ENCODE measurements at regions not wholly inside any gene's neighbourhood (a gene's known extent, or its start where the extent isn't known, plus 50 kb on each side); places are given as distances from the start of the nearest gene placed in this dataset.

GRCh38 chr7:15755061-15755460, 68.6 kb upstream of the MEOX2 start:
- TF ChIP-seq, protein P1, sequence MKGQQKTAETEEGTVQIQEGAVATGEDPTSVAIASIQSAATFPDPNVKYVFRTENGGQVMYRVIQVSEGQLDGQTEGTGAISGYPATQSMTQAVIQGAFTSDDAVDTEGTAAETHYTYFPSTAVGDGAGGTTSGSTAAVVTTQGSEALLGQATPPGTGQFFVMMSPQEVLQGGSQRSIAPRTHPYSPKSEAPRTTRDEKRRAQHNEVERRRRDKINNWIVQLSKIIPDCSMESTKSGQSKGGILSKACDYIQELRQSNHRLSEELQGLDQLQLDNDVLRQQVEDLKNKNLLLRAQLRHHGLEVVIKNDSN (IDR thresholded peaks at IDR 0.05) = no peak
- no peak for TF ChIP-seq TEAD4 (IDR thresholded peaks at IDR 0.05)
- TF ChIP-seq CREB1 (IDR thresholded peaks at IDR 0.05; ENCODE audit: low read depth) = no peak
- no peak for TF ChIP-seq EGR1 (IDR thresholded peaks at IDR 0.05)
- no peak for TF ChIP-seq CEBPB (IDR thresholded peaks at IDR 0.05)
- TF ChIP-seq FOXM1 (IDR thresholded peaks at IDR 0.05; ENCODE audit: borderline replicate concordance, low read depth) = no peak

GRCh38 chr7:15753887-15754579, 67.5 kb upstream of the MEOX2 start:
- TF ChIP-seq EP300 (IDR thresholded peaks at IDR 0.05; ENCODE audit: borderline replicate concordance) = no peak
- no peak for TF ChIP-seq TEAD4 (IDR thresholded peaks at IDR 0.05)
- TF ChIP-seq EGR1 (IDR thresholded peaks at IDR 0.05) = no peak

- no peak for TF ChIP-seq EGR1 (IDR thresholded peaks at IDR 0.05)
- TF ChIP-seq FOXM1 (IDR thresholded peaks at IDR 0.05; ENCODE audit: borderline replicate concordance, low read depth) = no peak
- no peak for TF ChIP-seq CREB1 (IDR thresholded peaks at IDR 0.05; ENCODE audit: low read depth)
- no peak for TF ChIP-seq EP300 (IDR thresholded peaks at IDR 0.05; ENCODE audit: borderline replicate concordance)
- TF ChIP-seq, protein P1 (IDR thresholded peaks at IDR 0.05) = no peak
- TF ChIP-seq ZBTB7A (IDR thresholded peaks at IDR 0.05; ENCODE audit: low read depth) = no peak
These were observed 65.9 kb upstream of the MEOX2 start for GRCh38 chr7:15752377-15752776.

DNA sequence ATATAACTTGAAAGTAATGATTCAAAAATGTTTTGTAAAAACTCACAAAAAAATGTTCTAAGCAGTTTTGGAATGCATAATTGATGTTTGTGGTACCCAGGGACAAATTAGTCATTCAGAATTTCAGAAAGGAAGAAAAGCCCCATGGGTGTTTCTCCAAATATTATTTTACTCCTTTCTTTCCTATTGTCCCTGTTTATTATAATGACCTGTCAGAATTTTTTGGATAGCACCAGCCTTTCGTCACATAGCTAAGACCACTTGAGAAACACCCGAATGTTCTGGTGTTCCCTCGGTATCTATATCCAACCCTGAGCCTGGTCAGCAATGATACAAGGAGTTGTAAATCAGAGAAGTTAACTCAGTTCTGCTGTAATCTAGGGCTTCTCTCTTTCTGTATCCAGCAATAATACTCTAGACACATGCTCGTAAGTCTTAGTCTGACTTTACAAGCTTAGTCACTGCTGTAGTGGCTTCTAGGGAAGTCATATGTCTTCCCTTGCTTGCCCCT, 64.8 kb upstream of the MEOX2 start:
- TF ChIP-seq ZBTB7A (IDR thresholded peaks at IDR 0.05; ENCODE audit: low read depth) = no peak
- no peak for TF ChIP-seq EP300 (IDR thresholded peaks at IDR 0.05; ENCODE audit: borderline replicate concordance)

GRCh38 chr7:15750727-15751126, 64.2 kb upstream of the MEOX2 start:
- no peak for TF ChIP-seq ZBTB7A (IDR thresholded peaks at IDR 0.05; ENCODE audit: low read depth)
- TF ChIP-seq TAF1 (IDR thresholded peaks at IDR 0.05; ENCODE audit: low read depth) = no peak
- TF ChIP-seq MAX (IDR thresholded peaks at IDR 0.05) = no peak
- TF ChIP-seq TEAD4 (IDR thresholded peaks at IDR 0.05) = no peak
- TF ChIP-seq, protein P1 (IDR thresholded peaks at IDR 0.05) = no peak
- TF ChIP-seq RAD21 (IDR thresholded peaks at IDR 0.05; ENCODE audit: low read depth) = no peak
- TF ChIP-seq TCF12 (IDR thresholded peaks at IDR 0.05; ENCODE audit: low read depth) = no peak
- no peak for TF ChIP-seq NFIC (IDR thresholded peaks at IDR 0.05)
- TF ChIP-seq YY1 (IDR thresholded peaks at IDR 0.05; ENCODE audit: low read depth) = no peak
- no peak for TF ChIP-seq EP300 (IDR thresholded peaks at IDR 0.05; ENCODE audit: borderline replicate concordance)
- TF ChIP-seq CREB1 (IDR thresholded peaks at IDR 0.05; ENCODE audit: low read depth) = no peak
- no peak for TF ChIP-seq CEBPB (IDR thresholded peaks at IDR 0.05)
- no peak for TF ChIP-seq FOXM1 (IDR thresholded peaks at IDR 0.05; ENCODE audit: borderline replicate concordance, low read depth)

DNA sequence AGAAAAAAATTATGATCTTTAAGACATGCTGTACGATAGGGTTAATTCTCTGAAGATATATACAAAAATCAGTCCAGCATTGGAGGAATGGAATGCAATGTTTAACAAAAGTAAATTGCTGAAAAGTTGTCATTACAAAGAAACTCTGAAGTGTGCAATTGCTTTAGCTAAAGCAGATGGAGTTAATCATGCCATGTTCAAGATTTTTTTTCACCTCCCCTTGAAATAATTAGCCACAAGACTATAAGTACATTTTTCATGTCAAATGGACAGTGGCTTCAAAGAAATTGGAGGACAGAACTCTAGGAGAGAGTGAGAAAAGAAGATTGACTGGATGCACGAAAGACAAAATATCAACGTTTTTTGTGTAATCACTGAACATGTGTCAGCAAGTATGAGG, 63.1 kb upstream of the MEOX2 start:
- no peak for TF ChIP-seq CEBPB (IDR thresholded peaks at IDR 0.05)
- TF ChIP-seq, protein P1 (IDR thresholded peaks at IDR 0.05) = no peak
- TF ChIP-seq EGR1 (IDR thresholded peaks at IDR 0.05) = no peak
- TF ChIP-seq MAX (IDR thresholded peaks at IDR 0.05) = no peak
- TF ChIP-seq TCF12 (IDR thresholded peaks at IDR 0.05; ENCODE audit: low read depth) = no peak
- no peak for TF ChIP-seq TEAD4 (IDR thresholded peaks at IDR 0.05)
- TF ChIP-seq, protein P2, sequence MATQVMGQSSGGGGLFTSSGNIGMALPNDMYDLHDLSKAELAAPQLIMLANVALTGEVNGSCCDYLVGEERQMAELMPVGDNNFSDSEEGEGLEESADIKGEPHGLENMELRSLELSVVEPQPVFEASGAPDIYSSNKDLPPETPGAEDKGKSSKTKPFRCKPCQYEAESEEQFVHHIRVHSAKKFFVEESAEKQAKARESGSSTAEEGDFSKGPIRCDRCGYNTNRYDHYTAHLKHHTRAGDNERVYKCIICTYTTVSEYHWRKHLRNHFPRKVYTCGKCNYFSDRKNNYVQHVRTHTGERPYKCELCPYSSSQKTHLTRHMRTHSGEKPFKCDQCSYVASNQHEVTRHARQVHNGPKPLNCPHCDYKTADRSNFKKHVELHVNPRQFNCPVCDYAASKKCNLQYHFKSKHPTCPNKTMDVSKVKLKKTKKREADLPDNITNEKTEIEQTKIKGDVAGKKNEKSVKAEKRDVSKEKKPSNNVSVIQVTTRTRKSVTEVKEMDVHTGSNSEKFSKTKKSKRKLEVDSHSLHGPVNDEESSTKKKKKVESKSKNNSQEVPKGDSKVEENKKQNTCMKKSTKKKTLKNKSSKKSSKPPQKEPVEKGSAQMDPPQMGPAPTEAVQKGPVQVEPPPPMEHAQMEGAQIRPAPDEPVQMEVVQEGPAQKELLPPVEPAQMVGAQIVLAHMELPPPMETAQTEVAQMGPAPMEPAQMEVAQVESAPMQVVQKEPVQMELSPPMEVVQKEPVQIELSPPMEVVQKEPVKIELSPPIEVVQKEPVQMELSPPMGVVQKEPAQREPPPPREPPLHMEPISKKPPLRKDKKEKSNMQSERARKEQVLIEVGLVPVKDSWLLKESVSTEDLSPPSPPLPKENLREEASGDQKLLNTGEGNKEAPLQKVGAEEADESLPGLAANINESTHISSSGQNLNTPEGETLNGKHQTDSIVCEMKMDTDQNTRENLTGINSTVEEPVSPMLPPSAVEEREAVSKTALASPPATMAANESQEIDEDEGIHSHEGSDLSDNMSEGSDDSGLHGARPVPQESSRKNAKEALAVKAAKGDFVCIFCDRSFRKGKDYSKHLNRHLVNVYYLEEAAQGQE (IDR thresholded peaks at IDR 0.05; ENCODE audit: low read depth) = no peak
- no peak for TF ChIP-seq NFIC (IDR thresholded peaks at IDR 0.05)
- no peak for TF ChIP-seq TAF1 (IDR thresholded peaks at IDR 0.05; ENCODE audit: low read depth)
- TF ChIP-seq ZBTB7A (IDR thresholded peaks at IDR 0.05; ENCODE audit: low read depth) = no peak
- no peak for TF ChIP-seq EP300 (IDR thresholded peaks at IDR 0.05; ENCODE audit: borderline replicate concordance)

DNA sequence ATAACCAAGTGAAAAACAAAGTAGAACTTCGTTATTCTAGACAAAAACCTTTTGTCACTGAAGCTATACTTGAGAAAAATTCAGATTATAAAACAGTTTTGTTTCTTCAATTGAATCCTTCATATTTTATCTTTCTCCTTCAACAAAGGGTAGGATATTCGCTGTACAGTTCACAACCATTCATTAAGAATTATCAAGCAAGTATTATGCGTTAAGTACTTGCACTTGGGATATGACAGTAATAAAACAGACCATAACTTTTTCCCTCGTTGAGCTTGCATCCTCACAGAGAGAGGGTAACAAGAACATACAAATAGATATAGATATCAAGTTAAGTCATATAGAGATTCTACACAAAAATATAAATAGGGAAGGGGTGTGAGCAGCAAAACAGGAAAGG, 61.2 kb upstream of the MEOX2 start:
- no peak for TF ChIP-seq CEBPB (IDR thresholded peaks at IDR 0.05)
- TF ChIP-seq, protein P2 (IDR thresholded peaks at IDR 0.05; ENCODE audit: low read depth) = no peak
- no peak for TF ChIP-seq RAD21 (IDR thresholded peaks at IDR 0.05; ENCODE audit: low read depth)
- no peak for TF ChIP-seq EGR1 (IDR thresholded peaks at IDR 0.05)
- no peak for TF ChIP-seq YY1 (IDR thresholded peaks at IDR 0.05; ENCODE audit: low read depth)
- no peak for TF ChIP-seq TEAD4 (IDR thresholded peaks at IDR 0.05)
- no peak for TF ChIP-seq TCF12 (IDR thresholded peaks at IDR 0.05; ENCODE audit: low read depth)
- no peak for TF ChIP-seq TAF1 (IDR thresholded peaks at IDR 0.05; ENCODE audit: low read depth)
- no peak for TF ChIP-seq EP300 (IDR thresholded peaks at IDR 0.05; ENCODE audit: borderline replicate concordance)
- no peak for TF ChIP-seq MAX (IDR thresholded peaks at IDR 0.05)
- TF ChIP-seq NFIC (IDR thresholded peaks at IDR 0.05) = no peak
- TF ChIP-seq CREB1 (IDR thresholded peaks at IDR 0.05; ENCODE audit: low read depth) = no peak
- TF ChIP-seq, protein P1 (IDR thresholded peaks at IDR 0.05) = no peak
- no peak for TF ChIP-seq ZBTB7A (IDR thresholded peaks at IDR 0.05; ENCODE audit: low read depth)
- TF ChIP-seq FOXM1 (IDR thresholded peaks at IDR 0.05; ENCODE audit: borderline replicate concordance, low read depth) = no peak
